SK-N-DZ (cell line): ENCODE measurements at regions not wholly inside any gene's neighbourhood (a gene's known extent, or its start where the extent isn't known, plus 50 kb on each side); places are given as distances from the start of the nearest gene placed in this dataset.
"Not testable (repeated sequence)": the region's sequence is repeated elsewhere in the genome, so short reads cannot be mapped to it uniquely, and the experiment has no call there.

Source experiments
- DNase-seq: peaks from one replicate; pipeline ENCODE4 v3.0.0-alpha.2; 2015; ENCODE audit warnings: low spot score

GRCh38 chr6:6724539-6725467 lies 136.3 kb downstream of the LY86 start:
- peak; percentile 31 for DNase-seq

GRCh38 chr6:6725468-6726209 lies 137.1 kb downstream of the LY86 start:
- DNase-seq = no peak

GRCh38 chr6:6728169-6728941 lies 139.8 kb downstream of the LY86 start:
- no peak for DNase-seq

- DNase-seq = no peak
These were observed 141.5 kb downstream of the LY86 start for GRCh38 chr6:6729971-6730370.

- DNase-seq = no peak
These were observed 142.3 kb downstream of the LY86 start for GRCh38 chr6:6730831-6731230.

GRCh38 chr6:6734479-6735465 lies 146.3 kb downstream of the LY86 start:
- no peak for DNase-seq

GRCh38 chr6:6736791-6737654 lies 148.5 kb downstream of the LY86 start:
- DNase-seq = peak; percentile 38

GRCh38 chr6:6737671-6738070 lies 149.2 kb downstream of the LY86 start:
- no peak for DNase-seq

GRCh38 chr6:6738108-6738507 lies 149.6 kb downstream of the LY86 start:
- DNase-seq = no peak

GRCh38 chr6:6738922-6739716 lies 150.6 kb downstream of the LY86 start:
- DNase-seq = no peak

GRCh38 chr6:6740595-6740994 lies 152.1 kb downstream of the LY86 start:
- no peak for DNase-seq

GRCh38 chr6:6741264-6741663 lies 152.7 kb downstream of the LY86 start:
- DNase-seq = no peak

GRCh38 chr6:6742535-6742934 lies 154.0 kb downstream of the LY86 start:
- DNase-seq = no peak

- DNase-seq = no peak
These were observed 156.0 kb downstream of the LY86 start for GRCh38 chr6:6744551-6744950.

GRCh38 chr6:6745637-6746332 lies 157.3 kb downstream of the LY86 start:
- DNase-seq = not testable (repeated sequence)

- no peak for DNase-seq
These were observed 157.9 kb downstream of the LY86 start for GRCh38 chr6:6746333-6746969.

GRCh38 chr6:6746970-6747338 lies 158.4 kb downstream of the LY86 start:
- no peak for DNase-seq

GRCh38 chr6:6747371-6747770 lies 158.9 kb downstream of the LY86 start:
- DNase-seq = no peak
